SH-SY5Y (cell line): ENCODE measurements at regions not wholly inside any gene's neighbourhood (a gene's known extent, or its start where the extent isn't known, plus 50 kb on each side); places are given as distances from the start of the nearest gene placed in this dataset.

Source experiments
- GATA2 ChIP-seq: IDR thresholded peaks from 2 replicates; pipeline ENCODE4 v1.6.1; 2011; ENCODE audit warnings: mild to moderate bottlenecking, low read depth, low read length
- GATA3 ChIP-seq: IDR thresholded peaks from 2 replicates; pipeline ENCODE4 v1.6.1; 2011; ENCODE audit warnings: low read depth, mild to moderate bottlenecking, low read length, moderate library complexity

- TF ChIP-seq GATA2 (no peak), GATA3 (no peak)
Observed at GRCh38 chr20:51079488-51079887, 56.6 kb upstream of the KCNG1 start.
